Left ventricle myocardium superior (tissue), 1 donor: ENCODE measurements at regions not wholly inside any gene's neighbourhood (a gene's known extent, or its start where the extent isn't known, plus 50 kb on each side); places are given as distances from the start of the nearest gene placed in this dataset.

Experiments
- ATAC-seq: fragments of 200-7000 bp; cut with Tn5 transposase; one replicate; pipeline ENCODE4 v1.9.1; 2020; ENCODE audit warnings: mild to moderate bottlenecking, moderate library complexity
- DNase-seq: peaks from one replicate; pipeline ENCODE4 v3.0.0-alpha.2; 2020
- intact Hi-C: fragments of 100-400 bp; cut with micrococcal nuclease; formaldehyde crosslinking; loops from one replicate; pipeline ENCODE4 v1.11.0; 2022
- donor health status: DM: no; HTN: yes; CAD: no; lungs with severe emphysema.

DNA sequence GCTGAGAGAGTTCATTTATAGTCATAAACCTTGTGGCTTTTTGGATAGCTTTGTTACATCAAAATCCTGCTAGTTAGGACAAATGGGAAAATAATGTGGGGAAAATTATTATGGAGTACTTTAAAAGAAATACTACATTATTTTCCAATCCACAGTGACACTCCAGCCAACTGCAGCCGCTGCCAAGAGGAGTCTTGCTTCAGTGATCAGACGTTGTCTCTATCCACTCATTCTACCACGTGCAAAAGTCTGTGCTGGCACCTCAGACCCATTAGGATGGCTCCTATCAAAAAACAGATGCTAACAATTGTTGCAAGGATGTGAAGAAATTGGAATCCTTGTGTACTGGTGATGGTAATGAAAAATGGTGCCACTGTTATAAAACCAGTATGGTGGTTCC is 128.6 kb upstream of the IQSEC1 start:
- no peak for ATAC-seq
- DNase-seq: no peak
- intact Hi-C loops: no loop called here

- no peak for ATAC-seq
- no peak for DNase-seq
- intact Hi-C loops: no loop called here
These were observed 127.7 kb upstream of the IQSEC1 start for GRCh38 chr3:13200946-13201345.

DNA sequence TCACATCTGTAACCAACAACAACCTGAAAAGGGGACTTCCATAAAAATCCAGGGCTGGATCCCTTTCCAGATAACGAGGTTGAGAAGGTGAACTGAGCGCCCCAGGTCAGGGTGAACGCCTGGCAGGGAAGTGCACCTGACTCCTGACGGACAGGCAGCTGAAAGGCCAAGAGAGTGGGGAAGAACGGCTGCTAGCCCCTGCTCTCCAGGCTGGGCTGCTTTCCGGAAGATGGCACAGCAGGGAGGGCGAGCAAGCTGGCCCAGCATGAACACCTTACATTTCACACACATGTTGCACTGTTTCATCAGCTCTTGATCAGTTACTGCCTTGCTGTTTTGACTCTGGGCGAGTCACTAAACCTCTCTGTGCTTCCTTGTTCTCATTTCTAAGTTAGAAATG is 127.2 kb upstream of the IQSEC1 start:
- intact Hi-C loops: no loop called here
- DNase-seq: no peak

DNA sequence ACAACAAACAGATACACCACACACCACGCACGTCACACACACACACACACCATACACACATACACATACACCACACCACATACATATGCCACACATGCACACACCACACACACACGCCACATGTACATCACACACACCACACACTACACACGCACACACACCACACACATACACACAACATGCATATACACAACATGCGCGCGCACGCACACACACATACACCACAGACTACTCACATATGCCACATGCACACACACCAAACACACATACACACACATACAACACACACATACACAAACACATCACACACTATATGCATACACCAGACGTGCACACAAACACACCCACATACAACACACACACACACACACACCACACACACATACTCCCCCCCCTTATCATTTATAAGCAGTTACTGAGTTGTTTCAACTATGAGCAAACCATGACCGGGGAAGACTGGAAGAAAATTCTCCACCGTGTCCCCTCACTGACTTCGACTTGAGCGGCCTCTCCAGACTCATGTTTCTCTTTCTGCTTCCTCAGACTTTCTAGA is 126.7 kb upstream of the IQSEC1 start:
- DNase-seq (no peak), ATAC-seq (no peak)
- intact Hi-C loops: no loop called here

More for the DNA sequence above, 127.2 kb upstream of the IQSEC1 start:
- ATAC-seq: no peak

DNA sequence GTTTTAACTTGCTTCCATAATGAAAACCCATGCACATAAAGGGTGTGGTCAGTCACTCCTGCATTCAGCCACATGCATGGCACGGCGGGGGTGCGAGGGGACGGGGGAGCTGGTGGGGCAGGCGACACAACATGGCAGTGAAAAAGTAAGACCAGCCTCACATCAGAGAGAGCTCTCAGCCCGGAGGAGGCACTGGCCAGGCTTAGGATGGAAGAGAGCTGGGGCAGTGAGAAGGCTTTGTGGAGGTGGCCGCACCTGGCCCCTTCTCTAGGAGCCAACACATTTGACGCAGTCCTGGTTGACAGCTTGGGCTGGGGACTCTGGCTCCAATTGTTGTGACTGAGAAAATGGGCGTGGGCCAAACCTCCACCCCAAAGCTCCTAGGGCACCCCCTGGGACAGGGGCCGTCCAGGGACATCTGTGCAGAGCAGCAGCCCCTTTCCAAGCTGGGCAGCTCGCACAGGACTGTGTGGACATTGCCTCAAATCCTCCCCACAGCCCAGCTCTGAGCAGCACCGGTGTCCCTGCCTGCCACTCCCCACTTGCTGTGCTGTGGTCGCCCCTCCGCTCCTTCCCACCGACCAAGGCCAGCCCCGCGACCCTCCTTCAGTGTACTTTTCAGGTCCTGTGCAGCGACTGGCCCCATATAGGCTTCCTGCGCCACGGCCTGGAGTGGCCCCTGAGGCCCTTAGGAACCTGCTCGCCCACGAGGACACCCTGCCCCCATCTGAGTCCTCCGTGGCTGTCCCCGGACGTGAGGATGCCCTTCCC is 126.0 kb upstream of the IQSEC1 start:
- intact Hi-C loops: no loop called here

GRCh38 chr3:13198264-13198879 is 125.1 kb upstream of the IQSEC1 start:
- ATAC-seq (no peak), DNase-seq (no peak)
- intact Hi-C loops: no loop called here

More for the DNA sequence above, 126.0 kb upstream of the IQSEC1 start:
- DNase-seq (no peak), ATAC-seq (no peak)

DNA sequence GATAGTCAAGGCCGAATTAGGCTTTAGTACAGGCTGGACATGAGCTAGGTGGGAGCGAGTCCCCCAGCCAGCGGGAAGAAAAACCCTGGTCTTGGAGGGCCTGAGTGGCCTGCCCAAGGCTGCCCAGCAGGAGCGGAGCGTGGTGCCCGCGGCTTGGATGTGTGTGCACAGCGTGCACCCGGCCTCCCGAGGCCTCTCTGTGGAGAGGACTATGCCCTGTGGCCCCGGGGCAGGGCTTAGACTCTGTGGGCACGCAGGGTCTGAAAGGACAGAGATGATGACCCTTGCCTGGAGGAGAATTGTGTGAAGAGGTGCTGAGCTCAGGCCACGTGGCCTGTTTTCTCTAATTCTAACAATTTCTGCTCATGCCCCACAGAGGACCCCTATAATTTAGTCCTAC is 124.6 kb upstream of the IQSEC1 start:
- ATAC-seq (no peak), DNase-seq (no peak)
- intact Hi-C loops: no loop called here

DNA sequence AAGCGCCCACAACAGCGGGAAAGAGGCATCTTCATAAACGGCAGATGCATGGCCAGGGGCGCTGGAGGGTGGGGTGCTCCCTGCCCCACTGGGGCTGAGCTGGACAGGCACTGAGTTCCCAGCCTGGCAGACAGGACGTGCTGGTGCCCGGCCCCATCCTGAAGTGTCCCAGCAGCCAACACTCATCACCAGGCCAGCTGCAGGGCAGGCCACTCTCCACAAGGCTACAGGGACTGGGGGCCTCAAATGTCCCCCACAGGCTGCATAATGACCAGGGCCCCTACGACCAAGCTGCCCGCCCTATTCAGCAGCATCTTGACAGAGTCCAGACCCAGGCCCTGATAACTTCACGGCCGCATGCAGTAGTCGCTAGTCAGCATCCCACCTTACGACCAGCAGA is 124.1 kb upstream of the IQSEC1 start:
- ATAC-seq (no peak), DNase-seq (no peak)
- intact Hi-C loops: no loop called here

DNA sequence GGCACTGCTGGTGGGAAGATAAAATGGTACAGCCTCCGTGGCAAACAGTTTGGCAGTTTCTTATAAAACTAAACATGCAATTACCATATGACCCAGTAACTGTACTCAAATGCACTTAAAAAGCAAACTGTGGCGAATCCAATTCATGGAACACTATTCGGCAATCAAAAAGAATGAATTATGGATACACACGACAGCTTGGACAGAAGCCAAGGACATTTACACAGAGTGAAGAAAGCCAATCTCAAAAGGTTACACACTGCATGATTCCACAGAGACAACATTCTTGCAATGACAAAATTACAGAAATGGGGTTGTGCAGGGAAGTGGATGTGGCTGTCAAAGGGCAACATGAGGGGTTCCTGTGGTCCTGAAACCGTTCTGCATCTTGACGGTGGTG is 122.1 kb upstream of the IQSEC1 start:
- ATAC-seq: no peak
- no peak for DNase-seq
- intact Hi-C loops: no loop called here

DNA sequence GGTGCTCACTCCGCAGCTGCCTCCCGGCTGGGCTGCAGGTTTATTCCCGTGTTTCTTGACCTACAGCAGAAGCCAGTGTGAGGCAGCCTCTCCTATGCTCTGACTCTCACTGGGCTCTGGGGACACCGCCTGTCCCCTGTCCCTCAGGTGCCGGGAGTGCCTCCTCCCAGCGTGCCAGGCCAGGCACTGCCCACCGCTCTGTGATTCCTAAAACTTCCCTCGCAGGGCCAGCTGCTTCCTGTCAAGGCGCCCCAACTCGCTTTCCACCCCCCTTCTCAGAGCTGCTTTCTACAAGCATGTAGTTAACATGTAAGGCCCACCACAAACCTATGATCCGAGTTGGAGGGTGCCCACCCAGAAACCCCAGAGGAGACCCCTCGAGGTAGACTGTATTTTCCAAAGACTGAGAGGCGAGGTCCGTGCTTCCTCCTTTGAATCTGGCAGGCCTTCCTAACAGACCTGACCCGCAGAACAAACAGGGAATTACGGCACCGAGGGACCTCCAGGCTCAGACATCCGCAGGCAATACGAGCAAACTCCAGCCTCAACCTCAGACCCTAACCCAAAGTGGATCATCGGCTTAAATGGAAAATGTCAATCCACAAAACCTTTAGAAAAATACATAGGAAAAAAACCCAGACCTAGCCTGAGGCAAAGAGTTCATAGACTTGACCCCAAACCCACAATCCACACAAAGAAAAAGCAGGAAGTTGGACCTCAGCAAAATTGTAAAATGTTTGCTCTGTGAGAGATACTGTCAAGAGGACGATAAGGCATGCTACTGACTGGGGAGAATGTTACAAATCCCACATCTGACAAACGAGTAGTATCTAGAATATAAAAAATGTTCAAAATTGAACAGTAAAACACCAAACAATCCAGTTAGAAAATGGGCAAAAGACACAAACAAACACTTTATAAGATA is 121.3 kb upstream of the IQSEC1 start:
- ATAC-seq (no peak), DNase-seq (no peak)
- intact Hi-C loops: no loop called here

GRCh38 chr3:13193320-13194284 is 120.4 kb upstream of the IQSEC1 start:
- DNase-seq: no peak
- ATAC-seq: peak; percentile 27
- intact Hi-C loops: no loop called here

GRCh38 chr3:13192471-13193213 is 119.4 kb upstream of the IQSEC1 start:
- ATAC-seq: no peak
- DNase-seq: no peak
- intact Hi-C loops: no loop called here

DNA sequence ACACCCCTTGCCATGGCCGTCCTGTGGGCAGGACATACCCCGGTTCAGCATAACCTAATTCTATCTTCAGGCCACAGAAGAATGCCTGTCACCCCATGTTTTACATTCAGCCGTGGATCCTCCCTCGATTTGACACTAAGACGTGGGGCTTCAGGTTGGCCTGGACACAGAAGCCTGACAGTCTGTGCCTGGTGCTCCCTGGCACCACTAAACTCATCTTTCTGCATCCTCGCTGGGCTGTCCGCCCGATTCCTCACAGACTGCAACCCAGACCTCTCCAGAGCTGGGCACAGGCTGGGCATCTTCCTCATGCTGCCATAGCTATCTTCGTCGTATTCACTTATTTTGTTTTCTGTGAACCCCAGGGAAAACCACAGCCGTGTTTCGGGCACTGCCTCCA is 117.8 kb upstream of the IQSEC1 start:
- ATAC-seq (no peak), DNase-seq (no peak)
- intact Hi-C loops: no loop called here

GRCh38 chr3:13190378-13190765 is 117.1 kb upstream of the IQSEC1 start:
- no peak for ATAC-seq
- intact Hi-C loops: no loop called here

DNA sequence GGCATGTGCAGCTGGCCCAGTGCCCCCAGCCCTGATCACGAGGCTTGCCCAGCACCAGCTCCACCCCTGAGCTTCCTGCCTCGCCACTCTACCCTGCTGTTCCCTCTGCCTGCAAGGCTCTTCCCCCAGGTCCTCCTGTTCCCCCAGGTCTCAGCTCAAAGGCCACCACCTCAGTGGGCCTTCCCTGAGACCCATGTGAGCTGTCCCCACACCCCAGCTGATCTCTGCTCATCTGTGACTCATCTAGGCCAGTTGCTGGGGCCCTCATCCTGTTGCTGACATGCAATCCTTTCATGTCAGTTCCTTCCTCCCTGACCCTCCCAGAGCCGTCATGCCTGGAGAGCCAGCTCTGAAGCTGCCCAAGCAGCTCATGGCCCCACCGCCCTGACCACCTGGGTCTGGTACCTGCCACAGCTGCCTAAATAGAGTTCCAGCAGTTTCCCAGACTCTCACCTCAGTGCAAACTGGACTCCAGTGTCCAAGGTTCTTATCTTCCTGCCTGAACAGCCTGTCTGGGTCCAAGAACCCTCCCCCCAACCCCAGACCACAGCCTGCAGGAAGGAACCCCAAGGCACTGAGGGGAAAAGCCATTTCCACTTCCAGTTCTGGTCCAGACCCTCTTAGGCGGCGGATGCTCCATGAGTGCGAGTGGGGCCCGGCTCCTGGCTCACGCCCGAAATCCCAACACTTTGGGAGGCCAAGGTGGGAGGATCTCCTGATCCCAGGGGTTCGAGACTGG is 116.6 kb upstream of the IQSEC1 start:
- intact Hi-C loops: no loop called here
- peak; percentile 26 for ATAC-seq
- no peak for DNase-seq

More at GRCh38 chr3:13190378-13190765, 117.1 kb upstream of the IQSEC1 start:
- DNase-seq: no peak

GRCh38 chr3:13188975-13189374 is 115.7 kb upstream of the IQSEC1 start:
- intact Hi-C loops: no loop called here
- DNase-seq (no peak), ATAC-seq (no peak)

DNA sequence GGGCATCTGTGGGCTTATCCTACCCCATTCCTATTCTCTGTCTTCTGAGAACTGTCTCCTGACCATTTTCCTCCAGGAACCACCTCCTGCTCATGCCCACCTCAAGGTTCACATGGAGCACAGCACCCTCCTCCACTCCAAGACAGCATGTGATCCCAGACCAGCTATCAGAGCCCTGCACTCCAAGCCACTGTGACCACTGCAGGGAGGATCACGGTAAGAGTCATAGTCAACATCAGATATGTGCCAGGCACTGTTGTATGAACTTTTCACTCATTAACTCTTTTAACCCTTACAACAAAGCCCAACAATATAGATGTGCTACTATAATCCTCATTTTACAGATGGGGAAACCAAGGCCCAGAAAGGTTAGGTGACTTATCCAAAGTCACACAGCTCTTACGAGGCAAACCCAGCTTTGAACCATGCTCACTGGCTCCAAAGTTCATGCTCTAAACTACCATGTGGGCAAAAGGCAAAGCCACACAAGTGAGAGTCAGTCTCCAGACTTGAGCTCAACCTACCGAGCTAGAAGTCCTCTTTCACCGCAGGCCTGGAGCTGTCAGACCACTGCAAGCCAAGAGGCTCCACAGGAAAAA is 115.1 kb upstream of the IQSEC1 start:
- ATAC-seq: no peak
- intact Hi-C loops: no loop called here
- DNase-seq: no peak
